Activated naive CD4-positive, alpha-beta T cell treated with anti-CD3 and anti-CD28 coated beads for 36 hours (primary cell): ENCODE measurements at regions not wholly inside any gene's neighbourhood (a gene's known extent, or its start where the extent isn't known, plus 50 kb on each side); places are given as distances from the start of the nearest gene placed in this dataset.
"Not testable (repeated sequence)": the region's sequence is repeated elsewhere in the genome, so short reads cannot be mapped to it uniquely, and the experiment has no call there.

Experiments
- CTCF ChIA-PET: fragments of 350-600 bp; sonication (Branson Sonifier 250); formaldehyde crosslinking; loops from one replicate; lab custom pipeline; 2021; ENCODE audit warnings: antibody characterized with exemption; lab: Charles Lee
- DNase-seq: peaks from one replicate; pipeline ENCODE4 v3.0.0-alpha.2; 2020
- H3K27ac Mint-ChIP-seq: one replicate; pipeline ENCODE4 v1.8.0; 2021; ENCODE audit warnings: mild to moderate bottlenecking, mixed read lengths
- H3K27me3 Mint-ChIP-seq: one replicate; pipeline ENCODE4 v1.8.0; 2021; ENCODE audit warnings: low read depth, mixed read lengths
- H3K36me3 Mint-ChIP-seq: one replicate; pipeline ENCODE4 v1.8.0; 2021; ENCODE audit warnings: low read depth, mixed read lengths
- H3K4me1 Mint-ChIP-seq: one replicate; pipeline ENCODE4 v1.8.0; 2021; ENCODE audit warnings: low read depth, mixed read lengths
- H3K4me3 Mint-ChIP-seq: one replicate; pipeline ENCODE4 v1.8.0; 2021; ENCODE audit warnings: mild to moderate bottlenecking, moderate library complexity, mixed read lengths
- H3K9me3 Mint-ChIP-seq: one replicate; pipeline ENCODE4 v1.8.0; 2021; ENCODE audit warnings: mixed read lengths
- intact Hi-C: fragments of 100-400 bp; cut with micrococcal nuclease; formaldehyde crosslinking; loops from one replicate; pipeline ENCODE4 v1.15.1; 2023

GRCh38 chr17:20668316-20668715 is 88.8 kb downstream of the CDRT15L2 start:
- H3K27ac Mint-ChIP-seq, DNase-seq, intact Hi-C loops, H3K36me3 Mint-ChIP-seq, H3K27me3 Mint-ChIP-seq, H3K9me3 Mint-ChIP-seq, CTCF ChIA-PET, H3K4me1 Mint-ChIP-seq, H3K4me3 Mint-ChIP-seq: not testable (repeated sequence)

- CTCF ChIA-PET, H3K36me3 Mint-ChIP-seq, H3K4me3 Mint-ChIP-seq, H3K27me3 Mint-ChIP-seq, intact Hi-C loops, DNase-seq, H3K9me3 Mint-ChIP-seq, H3K27ac Mint-ChIP-seq, H3K4me1 Mint-ChIP-seq: not testable (repeated sequence)
These were observed 89.3 kb downstream of the CDRT15L2 start for GRCh38 chr17:20668868-20669267.

- H3K27me3 Mint-ChIP-seq, H3K4me1 Mint-ChIP-seq, DNase-seq, H3K27ac Mint-ChIP-seq, H3K36me3 Mint-ChIP-seq, CTCF ChIA-PET, H3K9me3 Mint-ChIP-seq, H3K4me3 Mint-ChIP-seq, intact Hi-C loops: not testable (repeated sequence)
These were observed 91.0 kb downstream of the CDRT15L2 start for GRCh38 chr17:20670506-20670905.

- not testable (repeated sequence) for H3K36me3 Mint-ChIP-seq
These were observed 94.8 kb downstream of the CDRT15L2 start for GRCh38 chr17:20674374-20674773.

GRCh38 chr17:20675707-20676106 is 96.2 kb downstream of the CDRT15L2 start:
- DNase-seq, CTCF ChIA-PET, H3K4me3 Mint-ChIP-seq, H3K36me3 Mint-ChIP-seq, H3K27me3 Mint-ChIP-seq, H3K27ac Mint-ChIP-seq, intact Hi-C loops, H3K4me1 Mint-ChIP-seq, H3K9me3 Mint-ChIP-seq: not testable (repeated sequence)

More at GRCh38 chr17:20674374-20674773, 94.8 kb downstream of the CDRT15L2 start:
- CTCF ChIA-PET, intact Hi-C loops, H3K4me1 Mint-ChIP-seq, DNase-seq, H3K4me3 Mint-ChIP-seq, H3K27me3 Mint-ChIP-seq, H3K9me3 Mint-ChIP-seq, H3K27ac Mint-ChIP-seq: not testable (repeated sequence)

- H3K9me3 Mint-ChIP-seq, H3K27ac Mint-ChIP-seq, H3K27me3 Mint-ChIP-seq, intact Hi-C loops, H3K4me3 Mint-ChIP-seq, H3K4me1 Mint-ChIP-seq, CTCF ChIA-PET, H3K36me3 Mint-ChIP-seq, DNase-seq: not testable (repeated sequence)
These were observed 97.1 kb downstream of the CDRT15L2 start for GRCh38 chr17:20676656-20677055.

GRCh38 chr17:20677469-20677868 is 97.9 kb downstream of the CDRT15L2 start:
- H3K36me3 Mint-ChIP-seq, H3K4me3 Mint-ChIP-seq, intact Hi-C loops, H3K4me1 Mint-ChIP-seq, H3K9me3 Mint-ChIP-seq, H3K27me3 Mint-ChIP-seq, DNase-seq, H3K27ac Mint-ChIP-seq, CTCF ChIA-PET: not testable (repeated sequence)

GRCh38 chr17:20678424-20678823 is 98.9 kb downstream of the CDRT15L2 start:
- H3K4me3 Mint-ChIP-seq, H3K27me3 Mint-ChIP-seq, DNase-seq, intact Hi-C loops, H3K4me1 Mint-ChIP-seq, H3K27ac Mint-ChIP-seq, H3K9me3 Mint-ChIP-seq, CTCF ChIA-PET, H3K36me3 Mint-ChIP-seq: not testable (repeated sequence)

- H3K27ac Mint-ChIP-seq, intact Hi-C loops, H3K4me1 Mint-ChIP-seq, H3K9me3 Mint-ChIP-seq, CTCF ChIA-PET, H3K27me3 Mint-ChIP-seq, H3K4me3 Mint-ChIP-seq, H3K36me3 Mint-ChIP-seq, DNase-seq: not testable (repeated sequence)
These were observed 102.5 kb downstream of the CDRT15L2 start for GRCh38 chr17:20681746-20682722.

GRCh38 chr17:20683651-20684229 is 104.2 kb downstream of the CDRT15L2 start:
- H3K4me1 Mint-ChIP-seq, DNase-seq, H3K36me3 Mint-ChIP-seq, intact Hi-C loops, H3K27me3 Mint-ChIP-seq, CTCF ChIA-PET, H3K9me3 Mint-ChIP-seq, H3K4me3 Mint-ChIP-seq, H3K27ac Mint-ChIP-seq: not testable (repeated sequence)

GRCh38 chr17:20684975-20685374 is 105.5 kb downstream of the CDRT15L2 start:
- H3K9me3 Mint-ChIP-seq, H3K27ac Mint-ChIP-seq, H3K4me3 Mint-ChIP-seq, intact Hi-C loops, DNase-seq, CTCF ChIA-PET, H3K4me1 Mint-ChIP-seq, H3K27me3 Mint-ChIP-seq, H3K36me3 Mint-ChIP-seq: not testable (repeated sequence)

DNA sequence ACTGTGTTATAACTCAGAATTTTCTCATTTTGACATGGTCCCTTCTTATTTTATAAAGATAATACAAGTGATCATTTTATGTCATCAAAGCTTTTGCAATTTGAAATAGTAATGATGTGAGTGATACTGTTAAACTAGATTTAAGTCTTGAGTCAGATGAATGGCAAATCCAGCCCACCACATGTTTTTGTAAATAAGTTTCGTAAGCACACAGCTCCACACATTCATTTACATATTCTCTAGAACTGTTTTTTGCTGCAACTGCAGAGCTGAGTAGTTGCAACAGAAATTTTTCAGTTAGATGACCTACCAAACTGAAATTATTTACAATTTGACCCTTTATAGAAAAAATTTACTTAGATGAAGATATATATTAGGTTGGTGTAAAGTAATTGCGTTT is 108.1 kb downstream of the CDRT15L2 start:
- intact Hi-C loops, CTCF ChIA-PET, H3K27ac Mint-ChIP-seq, H3K4me1 Mint-ChIP-seq, H3K27me3 Mint-ChIP-seq, H3K4me3 Mint-ChIP-seq, H3K9me3 Mint-ChIP-seq, DNase-seq, H3K36me3 Mint-ChIP-seq: not testable (repeated sequence)

GRCh38 chr17:20689170-20689749 is 109.7 kb downstream of the CDRT15L2 start:
- intact Hi-C loops, CTCF ChIA-PET: not testable (repeated sequence)

More at GRCh38 chr17:20689170-20689749, 109.7 kb downstream of the CDRT15L2 start:
- not testable (repeated sequence) for H3K36me3 Mint-ChIP-seq, H3K4me1 Mint-ChIP-seq, H3K27me3 Mint-ChIP-seq, H3K4me3 Mint-ChIP-seq, H3K27ac Mint-ChIP-seq, H3K9me3 Mint-ChIP-seq, DNase-seq
